IPS-20b (cell line): ENCODE measurements at regions not wholly inside any gene's neighbourhood (a gene's known extent, or its start where the extent isn't known, plus 50 kb on each side); places are given as distances from the start of the nearest gene placed in this dataset.

Experiments used
- H3K27ac ChIP-seq: one replicate; pipeline ENCODE4 v1.5.1; 2013; ENCODE audit warnings: low read length
- H3K27me3 ChIP-seq: 2 replicates; pipeline ENCODE4 v1.6.1; 2013; ENCODE audit warnings: mild to moderate bottlenecking, low read length, inconsistent platforms; ENCODE audit not compliant: insufficient read depth
- H3K36me3 ChIP-seq: 2 replicates; pipeline ENCODE4 v1.6.1; 2013; ENCODE audit warnings: low read depth, mild to moderate bottlenecking, inconsistent platforms, low read length, moderate library complexity; ENCODE audit not compliant: insufficient read depth
- H3K4me1 ChIP-seq: 2 replicates; pipeline ENCODE4 v1.6.1; 2013; ENCODE audit warnings: mild to moderate bottlenecking, control low read depth, inconsistent platforms, low read length, moderate library complexity; ENCODE audit not compliant: insufficient read depth
- H3K4me3 ChIP-seq: 2 replicates; pipeline ENCODE4 v1.5.1; 2013; ENCODE audit warnings: mild to moderate bottlenecking, low read length, inconsistent platforms
- H3K9ac ChIP-seq: 2 replicates; pipeline ENCODE4 v1.6.1; 2013; ENCODE audit warnings: low read depth, mild to moderate bottlenecking, inconsistent platforms, low read length, moderate library complexity
- H3K9me3 ChIP-seq: 2 replicates; pipeline ENCODE4 v1.6.1; 2013; ENCODE audit warnings: mild to moderate bottlenecking, low read depth, low read length, inconsistent platforms; ENCODE audit not compliant: insufficient read depth

- Histone ChIP-seq H3K27me3 (no peaks in the 10 kb centered on the region), H3K4me1 (no peaks in the 10 kb centered on the region), H3K4me3 (no peak overlapping the region), H3K9ac (no peak overlapping the region), H3K9me3 (no peaks in the 10 kb centered on the region), H3K36me3 (no peaks in the 10 kb centered on the region), H3K27ac (no peak overlapping the region)
These were observed 129.7 kb upstream of the ROPN1 start for GRCh38 chr3:124121379-124122312.

- Histone ChIP-seq H3K4me3 (no peak overlapping the region), H3K9me3 (no peaks in the 10 kb centered on the region), H3K27me3 (no peaks in the 10 kb centered on the region), H3K4me1 (no peaks in the 10 kb centered on the region), H3K9ac (no peak overlapping the region), H3K36me3 (no peaks in the 10 kb centered on the region), H3K27ac (no peak overlapping the region)
These were observed 133.4 kb upstream of the ROPN1 start for GRCh38 chr3:124125315-124125714.

- no peaks in the 10 kb centered on the region for H3K9me3 ChIP-seq
- H3K4me3 ChIP-seq = no peak overlapping the region
- H3K27me3 ChIP-seq = no peaks in the 10 kb centered on the region
- no peak overlapping the region for H3K27ac ChIP-seq
- no peaks in the 10 kb centered on the region for H3K4me1 ChIP-seq
- H3K9ac ChIP-seq = no peak overlapping the region
- H3K36me3 ChIP-seq = no peaks in the 10 kb centered on the region
These were observed 134.6 kb upstream of the ROPN1 start for GRCh38 chr3:124126436-124127023.

- H3K27ac ChIP-seq = no peak overlapping the region
- H3K27me3 ChIP-seq = no peaks in the 10 kb centered on the region
- no peak overlapping the region for H3K4me3 ChIP-seq
- H3K9ac ChIP-seq = no peak overlapping the region
- H3K36me3 ChIP-seq = no peaks in the 10 kb centered on the region
- no peaks in the 10 kb centered on the region for H3K4me1 ChIP-seq
- H3K9me3 ChIP-seq = no peaks in the 10 kb centered on the region
These were observed 139.2 kb upstream of the ROPN1 start for GRCh38 chr3:124131158-124131557.

- Histone ChIP-seq H3K4me1 (no peaks in the 10 kb centered on the region), H3K27ac (no peak overlapping the region), H3K27me3 (no peaks in the 10 kb centered on the region), H3K4me3 (no peak overlapping the region), H3K9ac (no peak overlapping the region), H3K36me3 (no peaks in the 10 kb centered on the region), H3K9me3 (no peaks in the 10 kb centered on the region)
These were observed 139.7 kb upstream of the ROPN1 start for GRCh38 chr3:124131580-124131979.

- Histone ChIP-seq H3K27me3 (no peaks in the 10 kb centered on the region), H3K9me3 (no peaks in the 10 kb centered on the region), H3K4me3 (no peak overlapping the region), H3K9ac (no peak overlapping the region), H3K27ac (no peak overlapping the region), H3K4me1 (no peaks in the 10 kb centered on the region; the same call in 1 of the 2 replicates), H3K36me3 (no peaks in the 10 kb centered on the region)
These were observed 140.9 kb upstream of the ROPN1 start for GRCh38 chr3:124132813-124133212.

- no peak overlapping the region for H3K9ac ChIP-seq
- no peaks in the 10 kb centered on the region for H3K36me3 ChIP-seq
- H3K4me3 ChIP-seq = no peak overlapping the region
- no peak overlapping the region for H3K27ac ChIP-seq
- no peaks in the 10 kb centered on the region; the same call in 1 of the 2 replicates for H3K4me1 ChIP-seq
- no peaks in the 10 kb centered on the region for H3K9me3 ChIP-seq
- no peaks in the 10 kb centered on the region for H3K27me3 ChIP-seq
These were observed 141.5 kb upstream of the ROPN1 start for GRCh38 chr3:124133366-124133940.

- Histone ChIP-seq H3K4me1 (no peaks in the 10 kb centered on the region; the same call in 1 of the 2 replicates), H3K9me3 (no peaks in the 10 kb centered on the region), H3K9ac (no peak overlapping the region), H3K36me3 (no peaks in the 10 kb centered on the region), H3K27me3 (no peaks in the 10 kb centered on the region), H3K27ac (no peak overlapping the region), H3K4me3 (no peak overlapping the region)
These were observed 145.3 kb upstream of the ROPN1 start for GRCh38 chr3:124137216-124137615.

- Histone ChIP-seq H3K27ac (no peak overlapping the region), H3K9ac (no peak overlapping the region), H3K27me3 (no peaks in the 10 kb centered on the region), H3K36me3 (no peaks in the 10 kb centered on the region), H3K4me1 (no peaks in the 10 kb centered on the region; the same call in 1 of the 2 replicates), H3K9me3 (no peaks in the 10 kb centered on the region), H3K4me3 (no peak overlapping the region)
These were observed 146.2 kb upstream of the ROPN1 start for GRCh38 chr3:124138148-124138547.

- H3K4me3 ChIP-seq = no peak overlapping the region
- H3K36me3 ChIP-seq = no peaks in the 10 kb centered on the region
- no peaks in the 10 kb centered on the region for H3K27me3 ChIP-seq
- H3K9me3 ChIP-seq = no peaks in the 10 kb centered on the region
- no peak overlapping the region for H3K9ac ChIP-seq
- H3K27ac ChIP-seq = no peak overlapping the region
- H3K4me1 ChIP-seq = no peaks in the 10 kb centered on the region; the same call in 1 of the 2 replicates
These were observed 148.8 kb upstream of the ROPN1 start for GRCh38 chr3:124140746-124141145.

- H3K4me3 ChIP-seq = no peak overlapping the region
- H3K4me1 ChIP-seq = no peaks in the 10 kb centered on the region; the same call in 1 of the 2 replicates
- no peak overlapping the region for H3K9ac ChIP-seq
- H3K27me3 ChIP-seq = no peaks in the 10 kb centered on the region
- H3K9me3 ChIP-seq = no peaks in the 10 kb centered on the region
- no peaks in the 10 kb centered on the region for H3K36me3 ChIP-seq
- no peak overlapping the region for H3K27ac ChIP-seq
These were observed 150.6 kb upstream of the ROPN1 start for GRCh38 chr3:124142389-124142970.
